SK-N-SH treated with all-trans-retinoic acid at 6 μM for 48 hours (cell line): ENCODE measurements at regions not wholly inside any gene's neighbourhood (a gene's known extent, or its start where the extent isn't known, plus 50 kb on each side); places are given as distances from the start of the nearest gene placed in this dataset.

ENCODE experiments used
- ATAC-seq: fragments of 200-7000 bp; cut with Tn5 transposase; 3 replicates; pipeline ENCODE4 v1.9.1; 2020; ENCODE audit warnings: mild to moderate bottlenecking, moderate library complexity
- ARNTL ChIP-seq: fragments of 450-650 bp; formaldehyde crosslinking; IDR thresholded peaks from 2 replicates; pipeline ENCODE4 v1.5.0; 2020; ENCODE audit warnings: low read depth, mild to moderate bottlenecking, moderate library complexity, borderline replicate concordance
- BACH2 ChIP-seq: fragments of 250-450 bp; sonication (Bioruptor Pico); IDR thresholded peaks from 2 replicates; pipeline ENCODE4 v1.9.0; 2021; ENCODE audit warnings: mild to moderate bottlenecking, borderline replicate concordance
- CSDC2 ChIP-seq: fragments of 250-450 bp; sonication (Bioruptor Pico); IDR thresholded peaks from 2 replicates; pipeline ENCODE4 v1.5.0; 2020; ENCODE audit warnings: mild to moderate bottlenecking, moderate library complexity
- ESRRG ChIP-seq: fragments of 250-450 bp; sonication (Bioruptor Pico); IDR thresholded peaks from 2 replicates; pipeline ENCODE4 v1.6.1; 2021; ENCODE audit warnings: mild to moderate bottlenecking
- GLIS3 ChIP-seq: fragments of 250-450 bp; sonication (Bioruptor Pico); IDR thresholded peaks from 2 replicates; pipeline ENCODE4 v1.5.0; 2020; ENCODE audit warnings: mild to moderate bottlenecking, moderate library complexity
- ISL1 ChIP-seq: fragments of 250-450 bp; sonication (Bioruptor Pico); IDR thresholded peaks from 2 replicates; pipeline ENCODE4 v2.1.2; 2022; ENCODE audit warnings: mild to moderate bottlenecking, moderate library complexity
- OSR1 ChIP-seq: fragments of 250-450 bp; sonication (Bioruptor Pico); IDR thresholded peaks from 2 replicates; pipeline ENCODE4 v1.8.0; 2022; ENCODE audit warnings: moderate library complexity, mild to moderate bottlenecking, inconsistent platforms
- PPARA ChIP-seq: fragments of 250-450 bp; sonication (Bioruptor Pico); IDR thresholded peaks from 2 replicates; pipeline ENCODE4 v1.5.0; 2020; ENCODE audit warnings: mild to moderate bottlenecking, borderline replicate concordance
- RARB ChIP-seq: fragments of 250-450 bp; sonication (Bioruptor Pico); IDR thresholded peaks from 2 replicates; pipeline ENCODE4 v1.8.0; 2021; ENCODE audit warnings: mild to moderate bottlenecking, moderate library complexity
- SNAI2 ChIP-seq: fragments of 250-450 bp; sonication (Bioruptor Pico); IDR thresholded peaks from 2 replicates; pipeline ENCODE4 v1.5.0; 2020; ENCODE audit warnings: mild to moderate bottlenecking, moderate library complexity
- TCF4 ChIP-seq: fragments of 250-450 bp; sonication (Bioruptor Pico); IDR thresholded peaks from 2 replicates; pipeline ENCODE4 v1.8.0; 2021; ENCODE audit warnings: mild to moderate bottlenecking, moderate library complexity, borderline replicate concordance
- TOX ChIP-seq: fragments of 250-450 bp; sonication (Bioruptor Pico); IDR thresholded peaks from 2 replicates; pipeline ENCODE4 v1.8.0; 2021; ENCODE audit warnings: mild to moderate bottlenecking, moderate library complexity, borderline replicate concordance
- TSHZ2 ChIP-seq: fragments of 250-450 bp; sonication (Bioruptor Pico); IDR thresholded peaks from 2 replicates; pipeline ENCODE4 v1.5.0; 2020; ENCODE audit warnings: mild to moderate bottlenecking, moderate library complexity
- ZC3H10 ChIP-seq: fragments of 250-450 bp; sonication (Bioruptor Pico); IDR thresholded peaks from 2 replicates; pipeline ENCODE4 v1.5.1; 2021; ENCODE audit warnings: mild to moderate bottlenecking, moderate library complexity
- ZFP3 ChIP-seq: fragments of 250-450 bp; sonication (Bioruptor Pico); IDR thresholded peaks from 2 replicates; pipeline ENCODE4 v1.5.0; 2020; ENCODE audit warnings: mild to moderate bottlenecking, moderate library complexity
- ZFP30 ChIP-seq: fragments of 450-650 bp; formaldehyde crosslinking; IDR thresholded peaks from 2 replicates; pipeline ENCODE4 v1.5.0; 2022; ENCODE audit warnings: mild to moderate bottlenecking, moderate library complexity
- ZNF565 ChIP-seq: fragments of 450-650 bp; formaldehyde crosslinking; conservative IDR thresholded peaks from 2 replicates; pipeline ENCODE4 v1.5.0; 2020; ENCODE audit warnings: low read depth, mild to moderate bottlenecking, moderate library complexity
- ZNF70 ChIP-seq: fragments of 450-650 bp; formaldehyde crosslinking; IDR thresholded peaks from 2 replicates; pipeline ENCODE4 v1.5.0; 2020; ENCODE audit warnings: mild to moderate bottlenecking, moderate library complexity
- ZNF8 ChIP-seq: fragments of 450-650 bp; formaldehyde crosslinking; IDR thresholded peaks from 2 replicates; pipeline ENCODE4 v1.5.0; 2020; ENCODE audit warnings: mild to moderate bottlenecking, moderate library complexity
- TF ChIP-seq, protein P1 (sequence below): fragments of 250-450 bp; sonication (Bioruptor Pico); IDR thresholded peaks from 2 replicates; pipeline ENCODE4 v1.5.1; 2020; ENCODE audit warnings: low read depth, mild to moderate bottlenecking, moderate library complexity
- TF ChIP-seq, protein P2 (sequence below): fragments of 250-450 bp; sonication (Bioruptor Pico); IDR thresholded peaks from 2 replicates; pipeline ENCODE4 v1.8.0; 2021; ENCODE audit warnings: low read depth, mild to moderate bottlenecking, moderate library complexity, borderline replicate concordance
- TF ChIP-seq, protein P3 (sequence below): fragments of 250-450 bp; sonication (Bioruptor Pico); IDR thresholded peaks from 2 replicates; pipeline ENCODE4 v1.5.1; 2021; ENCODE audit warnings: mild to moderate bottlenecking, moderate library complexity

DNA sequence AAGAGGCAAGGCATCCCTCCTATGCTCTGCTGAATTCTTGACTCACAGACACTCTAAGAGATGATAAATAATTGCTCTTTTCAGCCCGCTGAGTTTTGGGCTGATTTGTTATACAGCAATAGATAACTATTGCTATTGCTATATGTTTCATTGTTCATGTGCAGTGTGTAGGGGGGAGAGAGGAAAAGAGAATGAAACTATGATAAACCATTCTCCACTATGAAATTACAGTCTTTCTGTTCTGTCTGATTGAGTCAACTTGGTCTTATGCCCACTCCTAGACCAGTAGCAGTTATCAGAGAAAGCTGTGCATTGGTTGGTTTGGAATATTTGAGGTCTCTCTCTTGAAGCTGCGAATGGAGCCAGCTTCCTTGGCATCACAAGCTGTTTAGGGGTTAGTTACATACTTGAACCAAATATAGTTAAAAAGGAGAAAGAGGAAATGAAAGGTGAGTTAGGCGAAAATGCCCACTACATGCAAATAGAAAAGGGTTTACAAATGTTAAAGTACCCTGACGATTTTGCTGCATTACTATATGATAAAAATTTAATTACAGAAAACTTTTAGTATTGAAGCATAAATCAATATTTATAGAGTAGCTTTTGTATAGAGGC lies 136.3 kb upstream of the ACTBL2 start:
- no peak for ATAC-seq
- TF ChIP-seq CSDC2 (CRISPR knock-in tag) = no peak
- no peak for TF ChIP-seq GLIS3
- TF ChIP-seq BACH2 (CRISPR knock-in tag) = no peak
- TF ChIP-seq RARB (CRISPR knock-in tag) = no peak
- no peak for TF ChIP-seq ZFP30
- TF ChIP-seq ZNF565 (CRISPR knock-in tag) = no peak
- TF ChIP-seq ZNF8 (CRISPR knock-in tag) = no peak
- TF ChIP-seq TOX (CRISPR knock-in tag) = no peak
- TF ChIP-seq ISL1 (CRISPR knock-in tag) = no peak
- no peak for TF ChIP-seq OSR1 (CRISPR knock-in tag)
- TF ChIP-seq ESRRG (CRISPR knock-in tag) = no peak
- no peak for TF ChIP-seq ZFP3
- TF ChIP-seq SNAI2 (CRISPR knock-in tag) = no peak
- no peak for TF ChIP-seq ZC3H10 (CRISPR knock-in tag)
- TF ChIP-seq, protein P1, sequence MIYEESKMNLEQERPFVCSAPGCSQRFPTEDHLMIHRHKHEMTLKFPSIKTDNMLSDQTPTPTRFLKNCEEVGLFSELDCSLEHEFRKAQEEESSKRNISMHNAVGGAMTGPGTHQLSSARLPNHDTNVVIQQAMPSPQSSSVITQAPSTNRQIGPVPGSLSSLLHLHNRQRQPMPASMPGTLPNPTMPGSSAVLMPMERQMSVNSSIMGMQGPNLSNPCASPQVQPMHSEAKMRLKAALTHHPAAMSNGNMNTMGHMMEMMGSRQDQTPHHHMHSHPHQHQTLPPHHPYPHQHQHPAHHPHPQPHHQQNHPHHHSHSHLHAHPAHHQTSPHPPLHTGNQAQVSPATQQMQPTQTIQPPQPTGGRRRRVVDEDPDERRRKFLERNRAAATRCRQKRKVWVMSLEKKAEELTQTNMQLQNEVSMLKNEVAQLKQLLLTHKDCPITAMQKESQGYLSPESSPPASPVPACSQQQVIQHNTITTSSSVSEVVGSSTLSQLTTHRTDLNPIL (CRISPR knock-in tag) = no peak
- no peak for TF ChIP-seq TCF4
- TF ChIP-seq TSHZ2 = no peak
- TF ChIP-seq ZNF70 = no peak
- no peak for TF ChIP-seq PPARA (CRISPR knock-in tag)

GRCh38 chr5:57613741-57614140 lies 131.1 kb upstream of the ACTBL2 start:
- TF ChIP-seq ZFP30 (no peak), PPARA (CRISPR knock-in tag) (no peak), BACH2 (CRISPR knock-in tag) (no peak), ZNF70 (no peak), TCF4 (no peak), OSR1 (CRISPR knock-in tag) (no peak), RARB (CRISPR knock-in tag) (no peak)
- ATAC-seq = no peak

DNA sequence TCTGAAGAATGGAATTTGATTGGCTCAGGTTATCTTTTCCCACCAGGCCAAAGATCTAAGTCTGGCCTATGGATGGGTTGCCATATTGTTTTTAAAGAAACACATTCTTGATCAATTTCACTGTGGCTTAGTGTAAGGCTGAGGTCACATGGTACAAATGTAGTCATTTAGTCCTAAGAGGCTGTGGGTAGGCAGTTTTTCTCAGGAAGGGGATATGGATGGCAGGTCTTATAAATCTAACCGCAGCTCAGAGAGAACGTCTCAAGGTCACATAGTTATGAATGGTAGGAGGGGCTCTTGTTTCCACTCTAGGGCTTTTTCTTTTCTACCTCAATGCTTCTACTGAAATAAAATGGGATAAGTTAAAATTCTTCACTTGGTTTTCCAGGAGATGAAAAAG lies 128.6 kb upstream of the ACTBL2 start:
- TF ChIP-seq, protein P1 (CRISPR knock-in tag) = no peak
- TF ChIP-seq ZFP3 (no peak), ARNTL (CRISPR knock-in tag) (no peak), ZC3H10 (CRISPR knock-in tag) (no peak), ESRRG (CRISPR knock-in tag) (no peak), RARB (CRISPR knock-in tag) (no peak)
- no peak for ATAC-seq

DNA sequence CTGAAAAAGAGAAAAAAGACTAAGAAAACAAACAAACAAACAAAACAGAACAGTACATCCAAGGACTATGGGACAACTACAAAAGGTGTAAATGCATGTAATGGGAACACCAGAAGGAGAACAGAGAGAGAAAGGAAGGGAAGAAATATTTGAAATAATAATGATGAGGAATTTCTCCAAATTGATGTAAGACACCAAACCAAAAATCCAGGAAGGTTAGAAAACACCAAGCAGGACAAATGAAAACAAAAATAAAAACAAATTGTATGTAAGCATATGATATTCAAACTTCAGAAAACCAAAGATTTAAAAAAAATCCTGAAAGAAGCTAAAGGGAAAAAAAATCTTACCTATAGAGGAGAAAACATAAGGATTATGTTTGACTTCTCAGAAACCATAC lies 125.9 kb upstream of the ACTBL2 start:
- ATAC-seq = no peak

More for the DNA sequence above, 125.9 kb upstream of the ACTBL2 start:
- TF ChIP-seq CSDC2 (CRISPR knock-in tag) (no peak), ZFP30 (no peak), BACH2 (CRISPR knock-in tag) (no peak), ZNF70 (no peak), OSR1 (CRISPR knock-in tag) (no peak), RARB (CRISPR knock-in tag) (no peak), PPARA (CRISPR knock-in tag) (no peak), ISL1 (CRISPR knock-in tag) (no peak), GLIS3 (no peak)
- TF ChIP-seq, protein P1 (CRISPR knock-in tag) = no peak
- TF ChIP-seq, protein P2, sequence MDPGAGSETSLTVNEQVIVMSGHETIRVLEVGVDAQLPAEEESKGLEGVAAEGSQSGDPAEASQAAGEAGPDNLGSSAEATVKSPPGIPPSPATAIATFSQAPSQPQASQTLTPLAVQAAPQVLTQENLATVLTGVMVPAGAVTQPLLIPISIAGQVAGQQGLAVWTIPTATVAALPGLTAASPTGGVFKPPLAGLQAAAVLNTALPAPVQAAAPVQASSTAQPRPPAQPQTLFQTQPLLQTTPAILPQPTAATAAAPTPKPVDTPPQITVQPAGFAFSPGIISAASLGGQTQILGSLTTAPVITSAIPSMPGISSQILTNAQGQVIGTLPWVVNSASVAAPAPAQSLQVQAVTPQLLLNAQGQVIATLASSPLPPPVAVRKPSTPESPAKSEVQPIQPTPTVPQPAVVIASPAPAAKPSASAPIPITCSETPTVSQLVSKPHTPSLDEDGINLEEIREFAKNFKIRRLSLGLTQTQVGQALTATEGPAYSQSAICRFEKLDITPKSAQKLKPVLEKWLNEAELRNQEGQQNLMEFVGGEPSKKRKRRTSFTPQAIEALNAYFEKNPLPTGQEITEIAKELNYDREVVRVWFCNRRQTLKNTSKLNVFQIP (CRISPR knock-in tag) = no peak
- TF ChIP-seq, protein P3, sequence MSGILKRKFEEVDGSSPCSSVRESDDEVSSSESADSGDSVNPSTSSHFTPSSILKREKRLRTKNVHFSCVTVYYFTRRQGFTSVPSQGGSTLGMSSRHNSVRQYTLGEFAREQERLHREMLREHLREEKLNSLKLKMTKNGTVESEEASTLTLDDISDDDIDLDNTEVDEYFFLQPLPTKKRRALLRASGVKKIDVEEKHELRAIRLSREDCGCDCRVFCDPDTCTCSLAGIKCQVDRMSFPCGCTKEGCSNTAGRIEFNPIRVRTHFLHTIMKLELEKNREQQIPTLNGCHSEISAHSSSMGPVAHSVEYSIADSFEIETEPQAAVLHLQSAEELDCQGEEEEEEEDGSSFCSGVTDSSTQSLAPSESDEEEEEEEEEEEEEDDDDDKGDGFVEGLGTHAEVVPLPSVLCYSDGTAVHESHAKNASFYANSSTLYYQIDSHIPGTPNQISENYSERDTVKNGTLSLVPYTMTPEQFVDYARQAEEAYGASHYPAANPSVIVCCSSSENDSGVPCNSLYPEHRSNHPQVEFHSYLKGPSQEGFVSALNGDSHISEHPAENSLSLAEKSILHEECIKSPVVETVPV = no peak
